HG02763 (cell line): ENCODE measurements at regions not wholly inside any gene's neighbourhood (a gene's known extent, or its start where the extent isn't known, plus 50 kb on each side); places are given as distances from the start of the nearest gene placed in this dataset.
A peak's percentile ranks its signal among the peaks of the same experiment; 100 is the strongest.
"Not testable (repeated sequence)": the region's sequence is repeated elsewhere in the genome, so short reads cannot be mapped to it uniquely, and the experiment has no call there.

ENCODE experiments used
- ATAC-seq: cut with Tn5 transposase; IDR thresholded peaks from one replicate; pipeline ENCODE4 v1.9.1; 2021; ENCODE audit warnings: mild to moderate bottlenecking, moderate library complexity; ENCODE audit not compliant: unreplicated experiment

DNA sequence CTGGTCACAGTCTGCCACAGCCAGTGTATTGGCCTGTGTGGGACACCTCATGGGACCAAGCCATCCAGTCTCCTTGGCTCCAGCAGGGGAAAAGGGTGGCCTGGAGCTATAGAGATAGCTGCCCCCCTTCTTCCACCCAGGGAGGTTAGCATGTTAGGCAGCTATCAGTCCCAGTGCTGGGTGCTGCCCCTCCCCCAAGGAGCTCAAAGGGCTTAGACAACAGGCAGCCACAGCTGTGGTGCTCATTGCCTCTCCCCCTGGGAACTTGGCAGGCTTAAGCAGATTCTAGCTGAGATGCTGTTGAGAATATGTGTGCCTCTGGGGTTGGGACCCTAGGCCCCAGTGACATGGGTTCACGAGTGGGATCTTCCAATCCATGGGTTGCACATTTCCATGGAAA lies 226.0 kb upstream of the PTGER4 start:
- ATAC-seq: no peak

DNA sequence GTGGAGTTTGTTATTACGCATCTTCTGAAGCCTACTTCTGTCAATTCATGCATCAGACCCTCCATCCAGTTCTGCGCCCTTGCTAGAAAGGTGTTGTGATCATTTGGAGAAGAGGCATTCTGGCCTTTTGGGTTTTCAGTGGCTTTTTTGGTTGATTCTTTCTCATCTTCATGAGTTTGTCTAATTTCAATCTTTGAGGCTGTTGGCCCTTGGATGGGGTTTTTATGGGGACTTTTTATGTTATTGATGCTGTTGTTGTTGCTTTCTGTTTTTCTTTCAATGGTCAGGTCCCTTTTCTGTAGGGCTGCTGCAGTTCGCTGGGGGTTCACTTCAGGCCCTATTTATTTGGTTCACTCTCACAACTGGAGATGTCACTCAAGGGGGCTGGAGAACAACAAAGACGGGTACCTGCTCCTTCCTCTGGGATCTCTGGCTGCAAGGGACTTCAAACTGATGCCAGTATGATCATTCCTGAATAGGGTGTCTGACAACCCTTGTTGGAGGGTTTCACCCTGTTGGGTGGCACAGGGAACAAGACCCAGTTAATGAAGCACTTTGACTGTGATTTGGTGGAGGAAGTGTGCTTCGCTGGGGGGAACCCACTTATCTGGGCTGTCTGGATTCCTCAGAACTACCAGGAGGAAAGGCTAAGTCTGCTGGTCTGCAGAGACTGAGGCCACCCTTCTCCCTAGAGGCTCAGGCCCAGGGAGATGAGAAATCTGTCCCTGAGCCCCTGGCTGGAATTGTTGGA lies 226.7 kb upstream of the PTGER4 start:
- ATAC-seq: no peak

DNA sequence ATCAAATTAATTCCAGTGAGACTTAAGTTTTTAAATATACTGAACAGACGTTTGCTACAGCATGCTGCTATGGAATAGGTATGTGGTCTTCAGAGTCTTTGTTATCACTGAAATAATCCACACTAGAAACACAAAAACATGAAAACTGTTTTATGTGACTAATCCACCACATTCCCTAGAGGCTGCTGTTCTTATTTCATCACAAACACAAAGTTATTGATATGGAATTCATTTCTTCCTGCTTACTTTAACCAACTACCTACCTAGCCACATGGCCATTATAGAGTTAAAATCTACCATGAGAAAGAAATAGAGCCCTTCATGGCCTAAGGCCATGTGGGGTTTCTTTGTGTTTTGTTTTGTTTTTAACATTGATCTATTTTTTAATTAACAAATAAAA lies 232.3 kb upstream of the PTGER4 start:
- ATAC-seq: no peak

DNA sequence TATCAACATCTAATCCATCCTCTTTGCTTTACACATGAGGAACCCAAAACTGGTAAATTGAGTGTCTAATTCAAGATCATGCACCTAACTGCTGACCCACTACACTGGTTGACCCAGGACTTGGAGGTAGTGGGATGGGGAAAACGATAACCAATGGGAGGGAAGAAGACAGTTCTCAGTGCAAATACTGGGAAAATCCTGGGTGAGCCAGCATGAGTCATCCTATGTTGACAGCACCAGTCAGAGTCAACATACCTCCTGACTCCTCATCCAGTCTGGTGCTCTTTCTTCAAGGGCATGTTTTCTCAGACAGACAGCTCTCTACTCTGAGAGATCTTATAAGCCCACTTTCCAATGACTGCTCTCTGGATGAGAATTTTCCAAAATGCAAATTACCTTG lies 232.8 kb upstream of the PTGER4 start:
- ATAC-seq: no peak

DNA sequence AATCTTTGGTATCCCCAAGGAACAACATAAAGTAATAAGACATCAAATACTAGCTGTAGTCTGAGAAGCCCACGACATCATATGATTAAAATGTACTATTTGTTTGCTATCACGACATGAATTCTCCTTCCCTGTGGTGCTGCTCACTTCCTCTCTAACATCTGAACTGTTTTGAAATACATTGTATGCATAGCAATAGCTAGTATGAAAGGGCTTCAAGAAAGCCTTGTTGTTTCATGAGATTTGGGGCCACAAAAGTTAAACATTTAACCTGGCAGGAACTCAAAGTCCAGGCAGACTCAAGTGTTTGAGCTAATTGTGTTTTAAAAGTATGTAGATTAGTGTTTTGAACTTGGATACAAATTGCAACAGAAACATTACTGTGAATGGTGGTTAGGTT lies 237.4 kb upstream of the PTGER4 start:
- peak; percentile 34 for ATAC-seq

- ATAC-seq: peak; percentile 45
These were observed 238.0 kb upstream of the PTGER4 start for GRCh38 chr5:40441733-40442132.

GRCh38 chr5:40440746-40441145 lies 239.0 kb upstream of the PTGER4 start:
- no peak for ATAC-seq

DNA sequence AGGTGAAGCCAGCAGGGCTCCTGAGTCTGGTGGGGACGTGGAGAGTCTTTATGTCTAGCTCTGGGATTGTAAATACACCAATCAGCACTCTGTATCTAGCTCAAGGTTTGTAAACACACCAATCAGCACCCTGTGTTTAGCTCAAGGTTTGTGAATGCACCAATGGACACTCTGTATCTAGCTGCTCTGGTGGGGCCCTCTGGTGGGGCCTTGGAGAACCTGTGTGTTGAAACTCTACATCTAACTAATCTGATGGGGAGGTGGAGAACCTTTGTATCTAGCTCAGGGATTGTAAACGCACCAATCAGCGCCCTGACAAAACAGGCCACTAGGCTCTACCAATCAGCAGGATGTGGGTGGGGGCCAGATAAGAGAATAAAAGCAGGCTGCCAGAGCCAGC lies 240.6 kb upstream of the PTGER4 start:
- ATAC-seq: not testable (repeated sequence)

GRCh38 chr5:40438646-40439045 lies 241.1 kb upstream of the PTGER4 start:
- not testable (repeated sequence) for ATAC-seq

GRCh38 chr5:40437452-40437861 lies 242.3 kb upstream of the PTGER4 start:
- no peak for ATAC-seq

DNA sequence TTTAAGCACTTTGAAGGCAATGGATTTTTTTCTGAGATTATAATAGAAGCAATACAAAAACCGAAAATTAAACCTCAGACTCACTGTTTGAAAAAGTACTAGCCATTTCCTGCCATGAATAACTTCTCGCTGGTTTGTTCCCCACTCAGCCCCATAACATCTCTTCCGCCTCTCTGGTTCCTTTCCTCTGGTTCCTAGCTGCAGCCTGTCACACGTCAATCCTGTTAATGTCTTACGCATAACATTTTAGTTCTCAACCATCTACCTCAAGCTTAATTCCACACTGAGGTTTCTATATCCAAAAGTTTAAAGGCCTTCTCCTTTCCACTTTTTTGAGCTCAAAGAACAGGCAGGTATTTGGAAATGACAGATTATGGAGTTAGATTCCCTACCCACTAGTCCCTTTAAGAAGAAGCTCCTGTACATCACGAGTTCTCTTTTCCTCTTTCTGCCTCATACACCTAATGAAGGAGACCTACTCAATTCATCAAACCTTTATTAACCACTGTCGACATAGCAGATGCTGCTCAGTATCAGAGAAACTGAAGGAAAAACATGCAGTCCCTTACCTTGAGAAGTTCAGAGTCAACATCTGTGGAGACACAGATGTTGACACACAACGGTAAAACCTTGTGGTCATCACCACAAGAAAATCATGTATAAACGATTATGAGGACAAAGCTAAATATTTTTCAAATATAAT lies 243.0 kb upstream of the PTGER4 start:
- ATAC-seq: peak; percentile 62

DNA sequence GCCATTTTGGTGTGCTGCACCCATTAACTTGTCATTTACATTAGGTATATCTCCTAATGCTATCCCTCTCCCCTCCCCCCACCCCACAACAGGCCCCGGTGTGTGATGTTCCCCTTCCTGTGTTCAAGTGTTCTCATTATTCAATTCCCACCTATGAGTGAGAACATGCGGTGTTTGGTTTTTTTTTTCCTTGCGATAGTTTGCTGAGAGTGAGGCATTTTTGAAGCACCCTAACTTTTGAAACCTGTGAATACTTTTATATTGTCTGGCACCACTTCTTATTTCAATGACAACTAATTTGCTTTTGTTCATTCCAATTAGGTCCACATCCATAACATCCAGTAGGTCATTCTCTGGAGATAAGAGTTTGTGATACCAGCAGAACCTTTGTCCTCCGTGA lies 244.0 kb upstream of the PTGER4 start:
- not testable (repeated sequence) for ATAC-seq

GRCh38 chr5:40432836-40433235 lies 246.9 kb upstream of the PTGER4 start:
- no peak for ATAC-seq

DNA sequence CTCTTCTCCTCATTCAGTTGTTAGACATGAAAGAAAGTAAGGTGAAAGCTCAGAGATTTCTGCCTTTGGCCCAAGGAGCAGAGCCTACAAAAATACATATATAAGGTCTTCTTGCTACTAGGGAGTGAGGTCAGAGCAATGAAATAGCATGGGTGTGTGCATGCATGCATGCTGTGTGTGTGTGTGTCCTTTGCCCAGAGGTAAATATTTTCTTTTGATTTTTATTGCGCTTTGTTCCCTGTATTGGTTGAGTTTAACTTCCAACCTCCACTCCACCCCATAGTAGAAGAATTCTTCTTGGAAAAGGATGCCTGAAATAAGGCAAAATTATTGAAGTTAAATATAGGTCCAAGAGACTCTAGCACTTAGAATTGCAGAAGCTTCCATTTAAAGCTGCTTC lies 248.0 kb upstream of the PTGER4 start:
- no peak for ATAC-seq

DNA sequence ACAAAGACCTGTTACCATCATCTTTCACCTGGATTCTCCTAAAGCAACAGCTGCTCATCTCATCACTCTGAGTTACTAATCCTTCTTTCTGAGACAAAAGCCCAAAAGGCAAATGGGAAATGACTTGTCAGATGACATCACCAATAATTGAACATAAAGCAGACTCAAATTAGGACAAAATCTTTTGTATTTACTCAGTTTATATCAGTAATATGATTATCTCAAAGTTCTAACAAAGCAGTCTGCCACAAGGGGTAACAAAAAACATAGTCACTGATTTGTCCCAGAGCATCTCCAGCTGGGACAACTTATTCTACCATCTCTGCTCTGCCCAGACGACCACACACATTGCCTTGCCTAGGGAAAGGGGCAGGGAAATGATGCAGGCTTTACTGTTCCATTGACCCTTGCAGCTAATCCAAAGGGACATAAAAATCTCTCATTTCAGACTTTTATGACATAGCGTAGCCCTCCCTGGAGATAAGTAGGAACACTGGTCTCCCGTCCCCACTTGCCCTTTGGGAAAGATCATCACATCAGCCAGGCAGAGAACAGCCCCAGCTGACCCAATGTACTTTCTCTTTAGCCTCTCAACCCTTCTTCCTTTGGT lies 249.5 kb upstream of the PTGER4 start:
- ATAC-seq: no peak

DNA sequence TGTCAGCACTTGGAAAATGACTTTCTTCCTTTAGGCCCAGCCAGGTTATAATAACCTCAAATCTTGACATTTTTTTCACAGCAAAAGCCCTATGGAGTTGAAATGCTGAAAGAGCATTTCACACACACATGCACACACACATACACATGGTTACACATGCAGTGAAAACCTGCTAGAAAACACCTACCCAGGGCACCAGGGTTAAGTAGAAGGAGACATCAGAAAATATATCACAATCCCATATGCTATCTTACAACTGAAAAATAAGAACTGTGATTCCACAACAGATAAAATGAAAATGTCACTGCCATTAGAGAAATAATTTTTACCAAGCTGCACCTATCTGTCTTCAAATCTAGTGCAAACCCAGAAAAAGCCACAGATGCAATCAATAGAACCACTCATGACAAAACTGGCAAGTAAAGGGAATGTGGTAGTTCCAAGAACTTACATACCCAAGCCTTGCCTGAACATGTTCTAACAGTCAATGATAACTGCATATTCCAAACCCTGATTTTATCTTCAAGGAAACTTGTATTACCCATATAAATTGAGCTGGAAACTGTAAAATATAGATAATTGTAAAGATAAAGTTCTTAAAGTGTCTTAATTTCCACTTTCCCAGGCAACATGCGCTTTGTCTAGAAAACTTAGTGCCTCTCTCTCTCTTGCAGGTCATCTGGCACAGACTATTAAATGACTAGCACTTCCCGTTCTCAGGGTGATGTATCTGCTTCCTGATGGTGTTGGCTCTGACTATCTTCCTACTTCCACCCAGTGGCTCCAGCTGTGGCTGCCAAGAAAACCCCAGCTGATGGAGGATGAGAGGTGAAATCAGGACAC lies 250.2 kb upstream of the PTGER4 start:
- ATAC-seq: no peak

DNA sequence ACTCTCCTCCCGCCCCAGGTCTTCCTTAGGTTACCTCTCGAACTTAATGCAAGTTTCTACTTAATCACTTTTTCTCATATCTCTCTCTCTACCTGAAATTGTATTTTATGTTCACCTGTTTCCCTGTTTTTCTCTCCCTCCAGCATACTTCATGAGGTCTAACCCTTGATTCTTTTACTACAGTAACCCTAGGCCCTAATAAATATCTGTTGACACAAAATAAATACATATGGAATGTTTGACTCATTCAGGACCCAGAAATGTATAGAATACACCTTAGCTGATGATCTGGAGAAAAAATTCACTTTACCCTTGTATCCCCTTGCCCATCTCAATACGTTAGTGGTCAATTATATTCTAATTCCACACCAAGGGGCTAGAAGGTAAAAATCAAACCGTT lies 250.9 kb upstream of the PTGER4 start:
- ATAC-seq: no peak

GRCh38 chr5:40428126-40428525 lies 251.6 kb upstream of the PTGER4 start:
- ATAC-seq: no peak

- ATAC-seq: not testable (repeated sequence)
These were observed 262.5 kb upstream of the PTGER4 start for GRCh38 chr5:40417046-40417810.

DNA sequence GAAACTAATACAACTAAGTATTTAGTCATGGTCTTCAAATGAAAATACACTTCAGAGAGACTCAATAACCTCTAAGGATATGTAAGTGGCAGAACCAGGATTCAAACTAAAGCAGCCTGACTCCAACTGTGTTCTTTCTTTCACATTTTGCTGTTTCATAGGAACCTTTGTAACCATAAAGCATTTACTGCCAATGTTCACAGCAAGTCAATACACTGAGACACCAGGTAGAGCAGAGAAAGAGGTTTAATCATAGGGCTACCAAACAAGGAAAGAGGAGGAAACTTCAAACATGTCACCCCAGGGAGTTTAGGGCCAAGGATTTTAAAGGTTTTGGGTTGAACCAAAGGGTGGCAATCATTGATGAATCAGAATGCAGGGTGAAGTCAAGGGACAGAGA lies 263.1 kb upstream of the PTGER4 start:
- no peak for ATAC-seq
